Neural cell (in vitro differentiated cells): ENCODE measurements at regions not wholly inside any gene's neighbourhood (a gene's known extent, or its start where the extent isn't known, plus 50 kb on each side); places are given as distances from the start of the nearest gene placed in this dataset.

Experiments used
- H2AFZ ChIP-seq: fragments of 200-600, 300-800 bp; sonication (generic), shearing (Covaris generic); 2 replicates; pipeline ENCODE4 v1.6.0; 2014; ENCODE audit warnings: low read depth, mild to moderate bottlenecking, antibody characterized with exemption, low read length, moderate library complexity
- H3F3A ChIP-seq: fragments of 200-600 bp; shearing (Covaris generic); 2 replicates; pipeline ENCODE4 v1.6.1; 2016; ENCODE audit warnings: mild to moderate bottlenecking, moderate library complexity, mixed read lengths, antibody characterized with exemption, low read length; ENCODE audit not compliant: insufficient read depth, poor library complexity, severe bottlenecking
- H3K27ac ChIP-seq: fragments of 200-600, 300-800 bp; sonication (generic), shearing (Covaris generic); 2 replicates; pipeline ENCODE4 v1.5.1; 2014; ENCODE audit warnings: mild to moderate bottlenecking, low read length, moderate library complexity
- H3K27me3 ChIP-seq: fragments of 300-800, 200-600 bp; sonication (generic), shearing (Covaris generic); 2 replicates; pipeline ENCODE4 v1.6.0; 2014; ENCODE audit warnings: mild to moderate bottlenecking, low read depth, low read length, moderate library complexity; ENCODE audit not compliant: insufficient read depth
- H3K36me3 ChIP-seq: fragments of 300-800, 200-600 bp; sonication (generic), shearing (Covaris generic); 2 replicates; pipeline ENCODE4 v1.5.1; 2014; ENCODE audit warnings: mild to moderate bottlenecking, antibody characterized with exemption, low read length, moderate library complexity; ENCODE audit not compliant: insufficient read depth
- H3K4me2 ChIP-seq: fragments of 300-800, 200-600 bp; sonication (generic), shearing (Covaris generic); 2 replicates; pipeline ENCODE4 v1.6.0; 2014; ENCODE audit warnings: mild to moderate bottlenecking, low read length
- H3K4me3 ChIP-seq: fragments of 300-800, 200-600 bp; sonication (generic), shearing (Covaris generic); 2 replicates; pipeline ENCODE4 v1.5.1; 2014; ENCODE audit warnings: mild to moderate bottlenecking, low read length, moderate library complexity
- H3K79me2 ChIP-seq: fragments of 200-600 bp; shearing (Covaris generic); replicated peaks from 2 replicates; pipeline ENCODE4 v1.6.0; 2014; ENCODE audit warnings: mild to moderate bottlenecking, low read length, moderate library complexity; ENCODE audit not compliant: insufficient read depth
- H3K9ac ChIP-seq: fragments of 300-800, 200-600 bp; sonication (generic), shearing (Covaris generic); 2 replicates; pipeline ENCODE4 v1.6.1; 2016; ENCODE audit warnings: mild to moderate bottlenecking, low read length, mixed read lengths
- H3K9me2 ChIP-seq: fragments of 200-600 bp; shearing (Covaris generic); 2 replicates; pipeline ENCODE4 v1.6.1; 2016; ENCODE audit warnings: mild to moderate bottlenecking, low read length, mixed read lengths; ENCODE audit not compliant: insufficient read depth
- H3K9me3 ChIP-seq: fragments of 200-600, 300-800 bp; sonication (generic), shearing (Covaris generic); 2 replicates; pipeline ENCODE4 v1.6.1; 2016; ENCODE audit warnings: mild to moderate bottlenecking, mixed run types, low read length, moderate library complexity, mixed read lengths
- H4K20me1 ChIP-seq: fragments of 200-600 bp; shearing (Covaris generic); 2 replicates; pipeline ENCODE4 v1.6.1; 2016; ENCODE audit warnings: mild to moderate bottlenecking, mixed run types; ENCODE audit not compliant: insufficient read depth
- CTCF ChIP-seq: fragments of 450-650 bp; IDR thresholded peaks from 2 replicates; pipeline ENCODE4 v1.5.1; 2014; ENCODE audit warnings: antibody characterized with exemption, mild to moderate bottlenecking, moderate library complexity; ENCODE audit not compliant: poor library complexity, severe bottlenecking
- EP300 ChIP-seq: fragments of 450-650 bp; conservative IDR thresholded peaks from 2 replicates; pipeline ENCODE4 v1.6.1; 2014; ENCODE audit warnings: antibody characterized with exemption, mild to moderate bottlenecking, moderate library complexity; ENCODE audit not compliant: poor library complexity, severe bottlenecking
- EZH2 ChIP-seq: fragments of 200-600, 300-800 bp; shearing (Covaris generic), sonication (generic); IDR thresholded peaks from 2 replicates; pipeline ENCODE4 v1.6.1; 2014; ENCODE audit warnings: antibody characterized with exemption, low read length, borderline replicate concordance, mild to moderate bottlenecking; ENCODE audit not compliant: insufficient read depth, poor library complexity, severe bottlenecking
- MXI1 ChIP-seq: fragments of 450-650 bp; conservative IDR thresholded peaks from 2 replicates; pipeline ENCODE4 v1.6.1; 2014; ENCODE audit warnings: antibody characterized with exemption, mild to moderate bottlenecking; ENCODE audit not compliant: poor library complexity, severe bottlenecking
- POLR2AphosphoS5 ChIP-seq: IDR thresholded peaks from 2 replicates; pipeline ENCODE4 v1.6.1; 2012
- RAD21 ChIP-seq: fragments of 450-650 bp; conservative IDR thresholded peaks from 2 replicates; pipeline ENCODE4 v1.6.1; 2014; ENCODE audit warnings: antibody characterized with exemption, mild to moderate bottlenecking, moderate library complexity
- SMC3 ChIP-seq: fragments of 450-650 bp; conservative IDR thresholded peaks from 2 replicates; pipeline ENCODE4 v1.6.1; 2014; ENCODE audit warnings: antibody characterized with exemption, mild to moderate bottlenecking, moderate library complexity; ENCODE audit not compliant: poor library complexity
- TAF1 ChIP-seq: IDR thresholded peaks from 2 replicates; pipeline ENCODE4 v1.6.1; 2012; ENCODE audit warnings: low read depth
- TF ChIP-seq, protein P1 (sequence below): IDR thresholded peaks from 2 replicates; pipeline ENCODE4 v1.6.1; 2012; ENCODE audit warnings: borderline replicate concordance

- Histone ChIP-seq H3K4me3 (no peak overlapping the region), H3K27ac (no peak overlapping the region), H3K9me3 (no peaks in the 10 kb centered on the region), H3K9me2 (no peaks in the 10 kb centered on the region), H4K20me1 (no peaks in the 10 kb centered on the region), H3K36me3 (no peaks in the 10 kb centered on the region), H2AFZ (no peak overlapping the region), H3K4me2 (no peak overlapping the region), H3K9ac (no peak overlapping the region), H3F3A (no peaks in the 10 kb centered on the region), H3K79me2 (no peaks in the 10 kb centered on the region), H3K27me3 (no peaks in the 10 kb centered on the region)
- TF ChIP-seq, protein P1, sequence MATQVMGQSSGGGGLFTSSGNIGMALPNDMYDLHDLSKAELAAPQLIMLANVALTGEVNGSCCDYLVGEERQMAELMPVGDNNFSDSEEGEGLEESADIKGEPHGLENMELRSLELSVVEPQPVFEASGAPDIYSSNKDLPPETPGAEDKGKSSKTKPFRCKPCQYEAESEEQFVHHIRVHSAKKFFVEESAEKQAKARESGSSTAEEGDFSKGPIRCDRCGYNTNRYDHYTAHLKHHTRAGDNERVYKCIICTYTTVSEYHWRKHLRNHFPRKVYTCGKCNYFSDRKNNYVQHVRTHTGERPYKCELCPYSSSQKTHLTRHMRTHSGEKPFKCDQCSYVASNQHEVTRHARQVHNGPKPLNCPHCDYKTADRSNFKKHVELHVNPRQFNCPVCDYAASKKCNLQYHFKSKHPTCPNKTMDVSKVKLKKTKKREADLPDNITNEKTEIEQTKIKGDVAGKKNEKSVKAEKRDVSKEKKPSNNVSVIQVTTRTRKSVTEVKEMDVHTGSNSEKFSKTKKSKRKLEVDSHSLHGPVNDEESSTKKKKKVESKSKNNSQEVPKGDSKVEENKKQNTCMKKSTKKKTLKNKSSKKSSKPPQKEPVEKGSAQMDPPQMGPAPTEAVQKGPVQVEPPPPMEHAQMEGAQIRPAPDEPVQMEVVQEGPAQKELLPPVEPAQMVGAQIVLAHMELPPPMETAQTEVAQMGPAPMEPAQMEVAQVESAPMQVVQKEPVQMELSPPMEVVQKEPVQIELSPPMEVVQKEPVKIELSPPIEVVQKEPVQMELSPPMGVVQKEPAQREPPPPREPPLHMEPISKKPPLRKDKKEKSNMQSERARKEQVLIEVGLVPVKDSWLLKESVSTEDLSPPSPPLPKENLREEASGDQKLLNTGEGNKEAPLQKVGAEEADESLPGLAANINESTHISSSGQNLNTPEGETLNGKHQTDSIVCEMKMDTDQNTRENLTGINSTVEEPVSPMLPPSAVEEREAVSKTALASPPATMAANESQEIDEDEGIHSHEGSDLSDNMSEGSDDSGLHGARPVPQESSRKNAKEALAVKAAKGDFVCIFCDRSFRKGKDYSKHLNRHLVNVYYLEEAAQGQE = no peak
- TF ChIP-seq POLR2AphosphoS5 (no peak), EP300 (no peak), EZH2 (no peak), MXI1 (no peak), RAD21 (no peak), TAF1 (no peak), SMC3 (no peak), CTCF (no peak)
Observed at GRCh38 chr13:65535370-65535769, 1694.8 kb downstream of the PCDH9 start.

GRCh38 chr13:65532231-65532630 is 1697.9 kb downstream of the PCDH9 start:
- Histone ChIP-seq H3K4me2 (no peak overlapping the region), H2AFZ (no peak overlapping the region), H3K9me3 (no peaks in the 10 kb centered on the region), H4K20me1 (no peaks in the 10 kb centered on the region), H3F3A (no peaks in the 10 kb centered on the region), H3K27me3 (no peaks in the 10 kb centered on the region), H3K4me3 (no peak overlapping the region), H3K36me3 (no peaks in the 10 kb centered on the region), H3K27ac (no peak overlapping the region), H3K9ac (no peak overlapping the region), H3K9me2 (no peaks in the 10 kb centered on the region), H3K79me2 (no peaks in the 10 kb centered on the region)
- TF ChIP-seq MXI1 (no peak), EP300 (no peak), TAF1 (no peak), SMC3 (no peak), RAD21 (no peak), EZH2 (no peak), POLR2AphosphoS5 (no peak), CTCF (no peak)
- TF ChIP-seq, protein P1 = no peak
